DMS153 treated with DMSO at 0.1 percent for 48 hours (cell line): ENCODE measurements at regions not wholly inside any gene's neighbourhood (a gene's known extent, or its start where the extent isn't known, plus 50 kb on each side); places are given as distances from the start of the nearest gene placed in this dataset.

ENCODE experiments used
- DNase-seq: peaks from one replicate; lab custom pipeline; 2025; ENCODE audit not compliant: unreplicated experiment; lab: John Stamatoyannopoulos, UW

GRCh38 chr12:127339065-127339464 lies 927.9 kb upstream of the TMEM132C start:
- DNase-seq, result no peak

- no peak for DNase-seq
Measured at GRCh38 chr12:127340381-127340780, 926.6 kb upstream of the TMEM132C start.

- no peak for DNase-seq
Measured at GRCh38 chr12:127342861-127343260, 924.1 kb upstream of the TMEM132C start.

GRCh38 chr12:127343940-127344339 lies 923.0 kb upstream of the TMEM132C start:
- DNase-seq, result no peak

- DNase-seq, result no peak
Measured at GRCh38 chr12:127351481-127352010, 915.4 kb upstream of the TMEM132C start.

GRCh38 chr12:127355061-127355841 lies 911.7 kb upstream of the TMEM132C start:
- no peak for DNase-seq

- DNase-seq, result no peak
Measured at GRCh38 chr12:127358888-127359287, 908.1 kb upstream of the TMEM132C start.

GRCh38 chr12:127360580-127360979 lies 906.4 kb upstream of the TMEM132C start:
- no peak for DNase-seq

- DNase-seq, result no peak
Measured at GRCh38 chr12:127362121-127362520, 904.8 kb upstream of the TMEM132C start.

GRCh38 chr12:127363392-127363791 lies 903.6 kb upstream of the TMEM132C start:
- no peak for DNase-seq

- no peak for DNase-seq
Measured at GRCh38 chr12:127373559-127373958, 893.4 kb upstream of the TMEM132C start.

GRCh38 chr12:127374447-127374846 lies 892.5 kb upstream of the TMEM132C start:
- DNase-seq, result no peak

- peak; percentile 78 for DNase-seq
Measured at GRCh38 chr12:127381043-127381668, 885.8 kb upstream of the TMEM132C start.

GRCh38 chr12:127381681-127382080 lies 885.3 kb upstream of the TMEM132C start:
- DNase-seq, result no peak

GRCh38 chr12:127383281-127383680 lies 883.7 kb upstream of the TMEM132C start:
- no peak for DNase-seq

- DNase-seq, result no peak
Measured at GRCh38 chr12:127386723-127387122, 880.2 kb upstream of the TMEM132C start.

- DNase-seq, result no peak
Measured at GRCh38 chr12:127388985-127389384, 878.0 kb upstream of the TMEM132C start.

- DNase-seq, result no peak
Measured at GRCh38 chr12:127389923-127390322, 877.0 kb upstream of the TMEM132C start.

- no peak for DNase-seq
Measured at GRCh38 chr12:127393465-127393864, 873.5 kb upstream of the TMEM132C start.

GRCh38 chr12:127393896-127394295 lies 873.1 kb upstream of the TMEM132C start:
- DNase-seq, result no peak

- no peak for DNase-seq
Measured at GRCh38 chr12:127396734-127397133, 870.2 kb upstream of the TMEM132C start.

GRCh38 chr12:127398016-127398710 lies 868.8 kb upstream of the TMEM132C start:
- DNase-seq, result no peak
